ENCODE measurements at regions not wholly inside any gene's neighbourhood (a gene's known extent, or its start where the extent isn't known, plus 50 kb on each side); places are given as distances from the start of the nearest gene placed in this dataset.

DNA sequence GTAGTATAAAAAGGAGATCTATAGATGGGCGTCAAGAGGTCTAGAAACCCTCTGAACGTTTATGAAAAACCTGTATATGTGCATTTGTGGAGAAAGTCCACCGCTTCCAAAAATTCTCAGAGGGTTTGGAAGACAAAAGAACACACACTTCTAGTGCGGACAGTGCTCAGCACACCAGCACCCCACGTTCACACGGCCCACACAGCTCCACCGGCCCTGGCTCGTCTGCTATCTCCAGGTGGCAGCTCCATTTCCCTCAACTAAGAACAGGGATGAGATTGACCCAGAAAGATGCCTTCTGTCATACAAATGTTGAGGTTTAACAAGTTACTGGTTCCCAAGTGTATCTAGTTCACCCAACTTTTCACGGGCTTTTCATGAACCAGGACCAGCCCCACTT is 255.1 kb downstream of the NR2F1-AS1 start:
- Mint-ChIP-seq H3K27me3 (ENCODE audit: low read depth in 2 of 2) (no peaks in the 10 kb centered on the region), H3K36me3 (no peaks in the 10 kb centered on the region), H3K4me1 (no peaks in the 10 kb centered on the region), H3K4me3 (no peak overlapping the region), H3K27ac (no peak overlapping the region), H3K9me3 (peaks cover 6 to 13% of the 10 kb centered on the region in 2 donors)
- no peaks in the 10 kb centered on the region for H3K9me3 ChIP-seq (ENCODE audit: control insufficient read depth, insufficient read depth, low read length)
- no peak overlapping the region for H3K27ac ChIP-seq (ENCODE audit: low read length)
- H3K4me3 ChIP-seq (ENCODE audit: low read length) = no peak overlapping the region
- intact Hi-C loops (cut with micrococcal nuclease) = no loop called here
- H3K27me3 ChIP-seq (ENCODE audit: control insufficient read depth, insufficient read depth, low read length) = no peaks in the 10 kb centered on the region
- H3K4me1 ChIP-seq (ENCODE audit: control insufficient read depth, insufficient read depth, low read length) = no peaks in the 10 kb centered on the region
- 84% methylated on average over 9 of the region's 9 CpGs for WGBS (ENCODE audit: insufficient coverage)
- TF ChIP-seq, protein P1, sequence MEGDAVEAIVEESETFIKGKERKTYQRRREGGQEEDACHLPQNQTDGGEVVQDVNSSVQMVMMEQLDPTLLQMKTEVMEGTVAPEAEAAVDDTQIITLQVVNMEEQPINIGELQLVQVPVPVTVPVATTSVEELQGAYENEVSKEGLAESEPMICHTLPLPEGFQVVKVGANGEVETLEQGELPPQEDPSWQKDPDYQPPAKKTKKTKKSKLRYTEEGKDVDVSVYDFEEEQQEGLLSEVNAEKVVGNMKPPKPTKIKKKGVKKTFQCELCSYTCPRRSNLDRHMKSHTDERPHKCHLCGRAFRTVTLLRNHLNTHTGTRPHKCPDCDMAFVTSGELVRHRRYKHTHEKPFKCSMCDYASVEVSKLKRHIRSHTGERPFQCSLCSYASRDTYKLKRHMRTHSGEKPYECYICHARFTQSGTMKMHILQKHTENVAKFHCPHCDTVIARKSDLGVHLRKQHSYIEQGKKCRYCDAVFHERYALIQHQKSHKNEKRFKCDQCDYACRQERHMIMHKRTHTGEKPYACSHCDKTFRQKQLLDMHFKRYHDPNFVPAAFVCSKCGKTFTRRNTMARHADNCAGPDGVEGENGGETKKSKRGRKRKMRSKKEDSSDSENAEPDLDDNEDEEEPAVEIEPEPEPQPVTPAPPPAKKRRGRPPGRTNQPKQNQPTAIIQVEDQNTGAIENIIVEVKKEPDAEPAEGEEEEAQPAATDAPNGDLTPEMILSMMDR (IDR thresholded peaks at IDR 0.05) = no peak
- DNase-seq = no peak
- ATAC-seq = no peak
- no peaks in the 10 kb centered on the region for H3K36me3 ChIP-seq (ENCODE audit: control insufficient read depth, insufficient read depth, low read length)

DNA sequence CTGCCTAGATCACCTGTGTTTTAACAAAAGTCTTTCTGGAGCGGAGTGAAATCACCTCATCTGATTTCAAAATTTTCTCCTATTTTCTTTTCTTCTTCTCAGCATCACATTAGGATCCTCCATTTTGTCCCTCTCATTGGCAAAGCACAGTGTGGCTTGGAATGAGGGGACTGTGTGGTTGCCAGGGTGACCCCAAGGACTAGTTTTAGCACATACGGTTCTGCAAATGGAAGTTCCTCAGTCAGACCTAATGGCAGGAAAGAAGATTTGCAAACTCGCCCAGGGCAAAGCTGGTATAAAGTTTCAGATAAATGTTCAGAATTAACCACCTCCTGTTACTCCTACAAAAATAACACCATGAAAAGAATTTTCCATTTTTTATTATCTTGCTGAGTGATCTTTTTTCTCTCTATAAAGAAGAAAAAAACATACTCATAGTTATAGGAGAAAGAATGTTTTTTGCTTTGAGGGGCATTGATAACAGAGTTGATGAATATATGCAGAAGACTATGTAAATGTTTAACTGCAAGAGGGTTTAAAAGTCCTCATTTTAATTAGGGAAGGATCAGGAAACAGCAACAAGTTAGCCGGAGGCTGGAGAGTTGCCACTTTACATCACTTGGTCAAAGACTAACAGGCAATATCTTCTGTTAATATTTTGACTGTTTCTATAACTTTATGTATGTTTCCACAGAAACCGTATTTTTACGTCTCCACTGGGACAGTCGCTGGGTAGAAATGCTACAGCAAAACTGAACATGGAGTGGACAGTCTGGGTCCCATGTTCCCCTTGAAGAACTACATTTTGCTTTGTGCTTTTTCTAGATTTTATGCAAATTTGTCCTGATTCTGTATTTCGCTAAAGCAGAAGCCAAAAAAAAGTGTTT is 257.8 kb downstream of the NR2F1-AS1 start:
- Mint-ChIP-seq H3K36me3 (no peaks in the 10 kb centered on the region), H3K27me3 (ENCODE audit: low read depth in 2 of 2) (no peaks in the 10 kb centered on the region)
- intact Hi-C loops (cut with micrococcal nuclease) = no loop called here

DNA sequence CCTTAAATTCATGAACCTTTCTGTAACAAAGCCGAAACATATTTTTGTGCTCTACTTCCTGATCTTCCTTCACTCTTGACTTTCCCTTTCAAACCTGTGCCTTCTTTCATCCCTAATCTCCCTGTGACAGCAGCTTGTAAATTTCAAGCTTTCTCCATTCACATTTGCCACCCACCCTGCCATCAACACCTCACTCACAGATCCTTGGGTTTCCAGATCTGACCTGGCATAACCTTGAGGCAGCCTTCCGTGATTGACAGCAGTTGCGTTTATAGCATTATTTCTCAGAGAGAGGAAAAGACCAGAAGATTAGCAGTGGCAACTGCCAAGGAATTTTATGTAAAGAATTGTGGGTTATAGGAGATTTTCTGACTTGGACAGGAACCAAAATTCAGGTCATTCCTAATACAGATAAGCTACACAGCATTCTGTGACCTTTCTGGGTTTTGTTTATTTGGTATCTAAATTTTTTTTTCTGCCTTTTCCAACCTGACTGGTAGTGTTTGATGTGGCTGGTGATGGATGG is 260.0 kb downstream of the NR2F1-AS1 start:
- H3K36me3 Mint-ChIP-seq = no peaks in the 10 kb centered on the region
- 74% methylated on average over 3 of the region's 3 CpGs for WGBS (ENCODE audit: insufficient coverage)
- intact Hi-C loops (cut with micrococcal nuclease) = no loop called here
- DNase-seq (no peak), ATAC-seq (no peak)
- TF ChIP-seq, protein P1 (IDR thresholded peaks at IDR 0.05) = no peak
- H3K36me3 ChIP-seq (ENCODE audit: control insufficient read depth, insufficient read depth, low read length) = no peaks in the 10 kb centered on the region
- H3K27me3 ChIP-seq (ENCODE audit: control insufficient read depth, insufficient read depth, low read length) = no peaks in the 10 kb centered on the region
- no peak overlapping the region for H3K27ac ChIP-seq (ENCODE audit: low read length)
- H3K4me3 ChIP-seq (ENCODE audit: low read length) = no peak overlapping the region
- no peaks in the 10 kb centered on the region for H3K9me3 ChIP-seq (ENCODE audit: control insufficient read depth, insufficient read depth, low read length)
- no peaks in the 10 kb centered on the region for H3K4me1 ChIP-seq (ENCODE audit: control insufficient read depth, insufficient read depth, low read length)
- no peak overlapping the region for H3K27ac Mint-ChIP-seq
- H3K27me3 Mint-ChIP-seq (ENCODE audit: low read depth in 2 of 2) = no peaks in the 10 kb centered on the region
- peaks cover 11 to 12% of the 10 kb centered on the region in 2 donors for H3K9me3 Mint-ChIP-seq
- no peak overlapping the region for H3K4me3 Mint-ChIP-seq
- H3K4me1 Mint-ChIP-seq = no peaks in the 10 kb centered on the region

More for the DNA sequence above, 257.8 kb downstream of the NR2F1-AS1 start:
- H3K27ac ChIP-seq (ENCODE audit: low read length) = no peak overlapping the region
- no peak for ATAC-seq
- 91% methylated on average over 8 of the region's 8 CpGs for WGBS (ENCODE audit: insufficient coverage)
- H3K4me3 Mint-ChIP-seq = no peak overlapping the region
- peaks cover 8% of the 10 kb centered on the region in 2 donors for H3K9me3 Mint-ChIP-seq
- no peaks in the 10 kb centered on the region for H3K4me1 Mint-ChIP-seq
- H3K27ac Mint-ChIP-seq = no peak overlapping the region
- no peak for DNase-seq
- H3K36me3 ChIP-seq (ENCODE audit: control insufficient read depth, insufficient read depth, low read length) = no peaks in the 10 kb centered on the region
- no peaks in the 10 kb centered on the region for H3K9me3 ChIP-seq (ENCODE audit: control insufficient read depth, insufficient read depth, low read length)
- TF ChIP-seq, protein P1 (IDR thresholded peaks at IDR 0.05) = no peak
- H3K27me3 ChIP-seq (ENCODE audit: control insufficient read depth, insufficient read depth, low read length) = no peaks in the 10 kb centered on the region
- H3K4me3 ChIP-seq (ENCODE audit: low read length) = no peak overlapping the region
- H3K4me1 ChIP-seq (ENCODE audit: control insufficient read depth, insufficient read depth, low read length) = no peaks in the 10 kb centered on the region
